ENCODE measurements at regions not wholly inside any gene's neighbourhood (a gene's known extent, or its start where the extent isn't known, plus 50 kb on each side); places are given as distances from the start of the nearest gene placed in this dataset.

GRCh38 chr13:70571221-70571620, 463.0 kb upstream of the KLHL1 start:
- Histone ChIP-seq H3K4me3 (ENCODE audit: low read length) (no peak overlapping the region), H3K4me1 (ENCODE audit: low read length) (no peaks in the 10 kb centered on the region), H3K79me2 (ENCODE audit: low read length) (no peaks in the 10 kb centered on the region), H3K27ac (ENCODE audit: low read length) (no peak overlapping the region), H3K9ac (ENCODE audit: low read length) (no peak overlapping the region), H4K20me1 (ENCODE audit: insufficient read depth, low read depth, low read length) (no peaks in the 10 kb centered on the region), H3K9me2 (replicated peaks; ENCODE audit: insufficient read depth, low read length) (no peaks in the 10 kb centered on the region), H3K27me3 (ENCODE audit: low read length) (no peaks in the 10 kb centered on the region), H3K36me3 (ENCODE audit: insufficient read depth, low read length) (no peaks in the 10 kb centered on the region), H3K9me3 (ENCODE audit: low read length) (no peaks in the 10 kb centered on the region), H3K4me2 (ENCODE audit: low read depth, low read length, poor library complexity, severe bottlenecking) (no peak overlapping the region), H2AFZ (ENCODE audit: low read length) (no peak overlapping the region)
- DNase-seq, result no peak

- Histone ChIP-seq H4K20me1 (ENCODE audit: insufficient read depth, low read depth, low read length) (no peaks in the 10 kb centered on the region), H3K27me3 (ENCODE audit: low read length) (no peaks in the 10 kb centered on the region), H3K36me3 (ENCODE audit: insufficient read depth, low read length) (no peaks in the 10 kb centered on the region), H3K4me2 (ENCODE audit: low read depth, low read length, poor library complexity, severe bottlenecking) (no peak overlapping the region), H3K9me2 (replicated peaks; ENCODE audit: insufficient read depth, low read length) (no peaks in the 10 kb centered on the region), H3K27ac (ENCODE audit: low read length) (no peak overlapping the region), H3K9ac (ENCODE audit: low read length) (no peak overlapping the region), H3K9me3 (ENCODE audit: low read length) (no peaks in the 10 kb centered on the region), H2AFZ (ENCODE audit: low read length) (no peak overlapping the region), H3K4me3 (ENCODE audit: low read length) (no peak overlapping the region), H3K79me2 (ENCODE audit: low read length) (no peaks in the 10 kb centered on the region), H3K4me1 (ENCODE audit: low read length) (no peaks in the 10 kb centered on the region)
- peak; percentile 74 for DNase-seq
Observed at GRCh38 chr13:70568571-70568970, 460.3 kb upstream of the KLHL1 start.

- no peaks in the 10 kb centered on the region for H3K79me2 ChIP-seq (ENCODE audit: low read length)
- H3K9ac ChIP-seq (ENCODE audit: low read length), result no peak overlapping the region
- no peaks in the 10 kb centered on the region for H3K9me3 ChIP-seq (ENCODE audit: low read length)
- no peak for DNase-seq
- H3K4me1 ChIP-seq (ENCODE audit: low read length), result no peaks in the 10 kb centered on the region
- no peaks in the 10 kb centered on the region for H3K9me2 ChIP-seq (replicated peaks; ENCODE audit: insufficient read depth, low read length)
- H4K20me1 ChIP-seq (ENCODE audit: insufficient read depth, low read depth, low read length), result no peaks in the 10 kb centered on the region
- H3K4me2 ChIP-seq (ENCODE audit: low read depth, low read length, poor library complexity, severe bottlenecking), result no peak overlapping the region
- no peak overlapping the region for H2AFZ ChIP-seq (ENCODE audit: low read length)
- no peak overlapping the region for H3K4me3 ChIP-seq (ENCODE audit: low read length)
- H3K27ac ChIP-seq (ENCODE audit: low read length), result no peak overlapping the region
- no peaks in the 10 kb centered on the region for H3K27me3 ChIP-seq (ENCODE audit: low read length)
- no peaks in the 10 kb centered on the region for H3K36me3 ChIP-seq (ENCODE audit: insufficient read depth, low read length)
Observed at GRCh38 chr13:70544706-70545105, 436.5 kb upstream of the KLHL1 start.

- Histone ChIP-seq H3K36me3 (ENCODE audit: insufficient read depth, low read length) (no peaks in the 10 kb centered on the region), H3K4me3 (ENCODE audit: low read length) (no peak overlapping the region), H3K27ac (ENCODE audit: low read length) (no peak overlapping the region), H3K9me3 (ENCODE audit: low read length) (no peaks in the 10 kb centered on the region), H3K4me1 (ENCODE audit: low read length) (no peaks in the 10 kb centered on the region), H3K79me2 (ENCODE audit: low read length) (no peaks in the 10 kb centered on the region), H3K9ac (ENCODE audit: low read length) (no peak overlapping the region), H3K9me2 (replicated peaks; ENCODE audit: insufficient read depth, low read length) (no peaks in the 10 kb centered on the region), H2AFZ (ENCODE audit: low read length) (no peak overlapping the region), H4K20me1 (ENCODE audit: insufficient read depth, low read depth, low read length) (no peaks in the 10 kb centered on the region), H3K27me3 (ENCODE audit: low read length) (no peaks in the 10 kb centered on the region), H3K4me2 (ENCODE audit: low read depth, low read length, poor library complexity, severe bottlenecking) (no peak overlapping the region)
- DNase-seq, result no peak
Observed at GRCh38 chr13:70541451-70541850, 433.2 kb upstream of the KLHL1 start.

- Histone ChIP-seq H4K20me1 (ENCODE audit: insufficient read depth, low read depth, low read length) (no peaks in the 10 kb centered on the region), H3K36me3 (ENCODE audit: insufficient read depth, low read length) (no peaks in the 10 kb centered on the region), H3K9me3 (ENCODE audit: low read length) (no peaks in the 10 kb centered on the region), H3K9me2 (replicated peaks; ENCODE audit: insufficient read depth, low read length) (no peaks in the 10 kb centered on the region), H2AFZ (ENCODE audit: low read length) (no peak overlapping the region), H3K4me3 (ENCODE audit: low read length) (no peak overlapping the region), H3K9ac (ENCODE audit: low read length) (no peak overlapping the region), H3K27ac (ENCODE audit: low read length) (no peak overlapping the region), H3K27me3 (ENCODE audit: low read length) (no peaks in the 10 kb centered on the region), H3K79me2 (ENCODE audit: low read length) (no peaks in the 10 kb centered on the region), H3K4me2 (ENCODE audit: low read depth, low read length, poor library complexity, severe bottlenecking) (no peak overlapping the region), H3K4me1 (ENCODE audit: low read length) (no peaks in the 10 kb centered on the region)
- DNase-seq, result no peak
Observed at GRCh38 chr13:70534466-70534865, 426.2 kb upstream of the KLHL1 start.

GRCh38 chr13:70529652-70530051, 421.4 kb upstream of the KLHL1 start:
- Histone ChIP-seq H3K36me3 (ENCODE audit: insufficient read depth, low read length) (no peaks in the 10 kb centered on the region), H3K4me1 (ENCODE audit: low read length) (no peaks in the 10 kb centered on the region), H3K79me2 (ENCODE audit: low read length) (no peaks in the 10 kb centered on the region)

GRCh38 chr13:70527599-70527998, 419.3 kb upstream of the KLHL1 start:
- no peak overlapping the region for H3K27ac ChIP-seq (ENCODE audit: low read length)
- no peak overlapping the region for H2AFZ ChIP-seq (ENCODE audit: low read length)
- no peak for DNase-seq
- H3K36me3 ChIP-seq (ENCODE audit: insufficient read depth, low read length), result no peaks in the 10 kb centered on the region
- H3K9me2 ChIP-seq (replicated peaks; ENCODE audit: insufficient read depth, low read length), result no peaks in the 10 kb centered on the region
- H3K4me1 ChIP-seq (ENCODE audit: low read length), result no peaks in the 10 kb centered on the region
- H3K4me3 ChIP-seq (ENCODE audit: low read length), result no peak overlapping the region
- no peaks in the 10 kb centered on the region for H3K9me3 ChIP-seq (ENCODE audit: low read length)
- no peak overlapping the region for H3K9ac ChIP-seq (ENCODE audit: low read length)
- no peaks in the 10 kb centered on the region for H3K27me3 ChIP-seq (ENCODE audit: low read length)
- H3K4me2 ChIP-seq (ENCODE audit: low read depth, low read length, poor library complexity, severe bottlenecking), result no peak overlapping the region
- H3K79me2 ChIP-seq (ENCODE audit: low read length), result no peaks in the 10 kb centered on the region
- H4K20me1 ChIP-seq (ENCODE audit: insufficient read depth, low read depth, low read length), result no peaks in the 10 kb centered on the region

More at GRCh38 chr13:70529652-70530051, 421.4 kb upstream of the KLHL1 start:
- Histone ChIP-seq H3K4me3 (ENCODE audit: low read length) (no peak overlapping the region), H3K4me2 (ENCODE audit: low read depth, low read length, poor library complexity, severe bottlenecking) (no peak overlapping the region), H4K20me1 (ENCODE audit: insufficient read depth, low read depth, low read length) (no peaks in the 10 kb centered on the region), H3K27ac (ENCODE audit: low read length) (no peak overlapping the region), H3K9ac (ENCODE audit: low read length) (no peak overlapping the region), H3K9me3 (ENCODE audit: low read length) (no peaks in the 10 kb centered on the region), H2AFZ (ENCODE audit: low read length) (no peak overlapping the region), H3K27me3 (ENCODE audit: low read length) (no peaks in the 10 kb centered on the region), H3K9me2 (replicated peaks; ENCODE audit: insufficient read depth, low read length) (no peaks in the 10 kb centered on the region)
- no peak for DNase-seq

- no peak overlapping the region for H3K27ac ChIP-seq (ENCODE audit: low read length)
- no peaks in the 10 kb centered on the region for H3K9me3 ChIP-seq (ENCODE audit: low read length)
- DNase-seq, result no peak
- no peak overlapping the region for H3K4me2 ChIP-seq (ENCODE audit: low read depth, low read length, poor library complexity, severe bottlenecking)
- no peaks in the 10 kb centered on the region for H3K79me2 ChIP-seq (ENCODE audit: low read length)
- no peaks in the 10 kb centered on the region for H3K9me2 ChIP-seq (replicated peaks; ENCODE audit: insufficient read depth, low read length)
- H2AFZ ChIP-seq (ENCODE audit: low read length), result no peak overlapping the region
- no peak overlapping the region for H3K4me3 ChIP-seq (ENCODE audit: low read length)
- H3K9ac ChIP-seq (ENCODE audit: low read length), result no peak overlapping the region
- no peaks in the 10 kb centered on the region for H3K4me1 ChIP-seq (ENCODE audit: low read length)
- no peaks in the 10 kb centered on the region for H4K20me1 ChIP-seq (ENCODE audit: insufficient read depth, low read depth, low read length)
- H3K27me3 ChIP-seq (ENCODE audit: low read length), result no peaks in the 10 kb centered on the region
- no peaks in the 10 kb centered on the region for H3K36me3 ChIP-seq (ENCODE audit: insufficient read depth, low read length)
Observed at GRCh38 chr13:70523622-70524021, 415.4 kb upstream of the KLHL1 start.

Measured in Karpas-422 (cell line).